ENCODE measurements at regions not wholly inside any gene's neighbourhood (a gene's known extent, or its start where the extent isn't known, plus 50 kb on each side); places are given as distances from the start of the nearest gene placed in this dataset.

DNA sequence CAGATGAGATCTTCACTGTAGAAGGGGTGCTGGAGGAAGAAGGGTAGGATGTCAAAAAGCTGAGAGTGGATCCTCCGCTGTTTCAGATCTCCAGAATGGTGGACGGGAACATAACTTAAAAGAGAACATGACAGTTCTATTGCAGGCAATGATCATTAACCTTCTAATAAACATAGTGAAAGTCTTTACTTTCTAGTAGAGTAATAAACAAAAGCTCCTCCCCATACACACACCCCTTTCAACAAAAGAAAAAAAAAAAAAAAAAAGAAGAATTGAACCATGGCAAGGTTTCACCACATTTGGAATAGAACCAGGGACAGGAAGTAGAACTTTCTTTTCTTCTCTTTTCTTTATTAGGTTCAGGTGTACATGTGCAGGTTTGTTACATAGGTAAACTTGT is 768.1 kb upstream of the RIOK2 start:
- Histone ChIP-seq H3K9ac (ENCODE audit: insufficient read depth, low read length, poor library complexity, severe bottlenecking) (no peak overlapping the region), H2AFZ (ENCODE audit: insufficient read depth, low read depth, low read length, poor library complexity, severe bottlenecking) (no peak overlapping the region), H3K4me1 (ENCODE audit: control insufficient read depth in 1 of 2, insufficient read depth in 2 of 2, low read length in 2 of 2) (no peaks in the 10 kb centered on the region), H3K79me2 (ENCODE audit: insufficient read depth, low read length) (no peaks in the 10 kb centered on the region), H3K4me2 (replicated peaks; ENCODE audit: extremely low read depth, low read length, poor library complexity, severe bottlenecking) (no peak overlapping the region), H3K36me3 (replicated peaks in 1 of 2; ENCODE audit: control insufficient read depth in 1 of 2, insufficient read depth in 2 of 2, low read length in 2 of 2) (no peaks in the 10 kb centered on the region), H3K27ac (ENCODE audit: low read depth in 1 of 2, low read length in 2 of 2) (no peak overlapping the region), H3K4me3 (replicated peaks in 1 of 3; ENCODE audit: low read depth in 2 of 3, low read length in 3 of 3) (no peak overlapping the region), H4K20me1 (ENCODE audit: insufficient read depth, low read length) (no peaks in the 10 kb centered on the region), H3K27me3 (ENCODE audit: control insufficient read depth in 2 of 2, insufficient read depth in 2 of 2, low read length in 2 of 2) (no peaks in the 10 kb centered on the region), H3K9me3 (replicated peaks in 1 of 2; ENCODE audit: control insufficient read depth in 1 of 2, insufficient read depth in 1 of 2, low read length in 2 of 2) (peaks cover 15 to 22% of the 10 kb centered on the region in 2 donors)
- intact Hi-C loops (cut with micrococcal nuclease) = no loop called here
- H3K27ac Mint-ChIP-seq = no peak overlapping the region
- WGBS (ENCODE audit: insufficient coverage) = no CpG with 5 or more reads among the region's 2 CpGs
- H3K4me3 Mint-ChIP-seq = no peak overlapping the region
- no peaks in the 10 kb centered on the region for H3K36me3 Mint-ChIP-seq
- no peak for DNase-seq
- H3K4me1 Mint-ChIP-seq = no peaks in the 10 kb centered on the region
- no peaks in the 10 kb centered on the region for H3K27me3 Mint-ChIP-seq (ENCODE audit: low read depth in 3 of 3)
- peaks cover 0 to 25% (median 12%) of the 10 kb centered on the region in 7 donors for H3K9me3 Mint-ChIP-seq
- TF ChIP-seq, protein P1, sequence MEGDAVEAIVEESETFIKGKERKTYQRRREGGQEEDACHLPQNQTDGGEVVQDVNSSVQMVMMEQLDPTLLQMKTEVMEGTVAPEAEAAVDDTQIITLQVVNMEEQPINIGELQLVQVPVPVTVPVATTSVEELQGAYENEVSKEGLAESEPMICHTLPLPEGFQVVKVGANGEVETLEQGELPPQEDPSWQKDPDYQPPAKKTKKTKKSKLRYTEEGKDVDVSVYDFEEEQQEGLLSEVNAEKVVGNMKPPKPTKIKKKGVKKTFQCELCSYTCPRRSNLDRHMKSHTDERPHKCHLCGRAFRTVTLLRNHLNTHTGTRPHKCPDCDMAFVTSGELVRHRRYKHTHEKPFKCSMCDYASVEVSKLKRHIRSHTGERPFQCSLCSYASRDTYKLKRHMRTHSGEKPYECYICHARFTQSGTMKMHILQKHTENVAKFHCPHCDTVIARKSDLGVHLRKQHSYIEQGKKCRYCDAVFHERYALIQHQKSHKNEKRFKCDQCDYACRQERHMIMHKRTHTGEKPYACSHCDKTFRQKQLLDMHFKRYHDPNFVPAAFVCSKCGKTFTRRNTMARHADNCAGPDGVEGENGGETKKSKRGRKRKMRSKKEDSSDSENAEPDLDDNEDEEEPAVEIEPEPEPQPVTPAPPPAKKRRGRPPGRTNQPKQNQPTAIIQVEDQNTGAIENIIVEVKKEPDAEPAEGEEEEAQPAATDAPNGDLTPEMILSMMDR (IDR thresholded peaks at IDR 0.05) = no peak

DNA sequence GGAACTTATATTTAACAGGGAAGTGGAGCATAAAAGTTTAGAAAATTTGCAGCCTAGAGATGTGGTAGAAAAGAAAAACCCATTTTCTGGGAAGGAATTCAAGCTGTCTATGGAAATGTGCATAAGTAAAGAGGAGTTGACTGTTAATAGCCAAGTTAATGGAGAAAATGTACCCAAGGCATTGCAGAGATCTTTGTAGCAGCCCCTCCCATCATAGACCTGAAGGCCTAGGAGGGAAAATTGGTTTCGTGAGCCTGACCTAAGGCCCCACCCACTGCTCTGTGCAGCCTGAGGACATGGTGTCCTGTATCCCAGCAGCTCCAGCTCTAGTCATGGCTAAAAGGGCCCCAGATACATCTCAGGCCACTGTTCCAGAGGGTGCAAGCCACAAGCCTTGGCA is 772.4 kb upstream of the RIOK2 start:
- Histone ChIP-seq H3K27me3 (ENCODE audit: control insufficient read depth in 2 of 2, insufficient read depth in 2 of 2, low read length in 2 of 2) (no peaks in the 10 kb centered on the region), H2AFZ (ENCODE audit: insufficient read depth, low read depth, low read length, poor library complexity, severe bottlenecking) (no peak overlapping the region), H3K4me3 (replicated peaks in 1 of 3; ENCODE audit: low read depth in 2 of 3, low read length in 3 of 3) (no peak overlapping the region), H3K9ac (ENCODE audit: insufficient read depth, low read length, poor library complexity, severe bottlenecking) (no peak overlapping the region), H3K4me2 (replicated peaks; ENCODE audit: extremely low read depth, low read length, poor library complexity, severe bottlenecking) (no peak overlapping the region), H3K9me3 (replicated peaks in 1 of 2; ENCODE audit: control insufficient read depth in 1 of 2, insufficient read depth in 1 of 2, low read length in 2 of 2) (peaks cover 11 to 15% of the 10 kb centered on the region in 2 donors), H3K79me2 (ENCODE audit: insufficient read depth, low read length) (no peaks in the 10 kb centered on the region), H3K27ac (ENCODE audit: low read depth in 1 of 2, low read length in 2 of 2) (no peak overlapping the region), H3K36me3 (replicated peaks in 1 of 2; ENCODE audit: control insufficient read depth in 1 of 2, insufficient read depth in 2 of 2, low read length in 2 of 2) (no peaks in the 10 kb centered on the region), H4K20me1 (ENCODE audit: insufficient read depth, low read length) (no peaks in the 10 kb centered on the region), H3K4me1 (ENCODE audit: control insufficient read depth in 1 of 2, insufficient read depth in 2 of 2, low read length in 2 of 2) (no peaks in the 10 kb centered on the region)
- H3K4me1 Mint-ChIP-seq = no peaks in the 10 kb centered on the region
- WGBS (ENCODE audit: insufficient coverage) = 80% methylated on average over 1 of the region's 1 CpG
- H3K4me3 Mint-ChIP-seq = no peak overlapping the region
- TF ChIP-seq, protein P1 (IDR thresholded peaks at IDR 0.05) = no peak
- no peak overlapping the region for H3K27ac Mint-ChIP-seq
- peaks cover 0 to 16% (median 4%) of the 10 kb centered on the region in 7 donors for H3K9me3 Mint-ChIP-seq
- H3K27me3 Mint-ChIP-seq (ENCODE audit: low read depth in 3 of 3) = no peaks in the 10 kb centered on the region
- intact Hi-C loops (cut with micrococcal nuclease) = no loop called here
- no peaks in the 10 kb centered on the region for H3K36me3 Mint-ChIP-seq
- DNase-seq = no peak
